Right cardiac atrium (tissue), 5 donors: ENCODE measurements at regions not wholly inside any gene's neighbourhood (a gene's known extent, or its start where the extent isn't known, plus 50 kb on each side); places are given as distances from the start of the nearest gene placed in this dataset.

ENCODE experiments used
- ATAC-seq, 2 donors: fragments of 200-7000 bp; cut with Tn5 transposase; one replicate each; pipeline versions ENCODE4 v1.8.0 to v1.9.1; 2020; ENCODE audit warnings: moderate library complexity in 2 of 2, mild to moderate bottlenecking in 1 of 2
- DNase-seq, 3 donors: peaks; one replicate each; pipeline ENCODE4 v3.0.0-alpha.2; 2020
- H3K27ac ChIP-seq: one replicate; pipeline ENCODE4 v1.5.1; 2013; ENCODE audit warnings: mild to moderate bottlenecking, low read length, control low read depth, moderate library complexity
- H3K27me3 ChIP-seq: one replicate; pipeline ENCODE4 v1.6.1; 2013; ENCODE audit not compliant: control insufficient read depth, insufficient read depth
- H3K4me1 ChIP-seq: one replicate; pipeline ENCODE4 v1.6.1; 2013; ENCODE audit warnings: low read length; ENCODE audit not compliant: control insufficient read depth, insufficient read depth
- H3K4me3 ChIP-seq: one replicate; pipeline ENCODE4 v1.5.1; 2013; ENCODE audit warnings: low read length, control low read depth
- H3K9me3 ChIP-seq: one replicate; pipeline ENCODE4 v1.6.1; 2013; ENCODE audit warnings: low read length; ENCODE audit not compliant: control insufficient read depth
- WGBS: extraction: QIAGEN DNeasy Blood & Tissue Kit; methylation state at CpG from one replicate; pipeline ENCODE4 v1.1.7; 2013; 5-methylcytosine and 5-hydroxymethylcytosine counted together
- intact Hi-C, 4 donors: fragments of 100-400 bp; cut with DNase I; formaldehyde crosslinking; loops; one replicate each; pipeline versions ENCODE4 v1.11.0 to v1.14.0; 2022 to 2023
- donor health status: healthy with polysubstance abuse.
- donor health status: DM: no; HTN: yes; CAD: no.
- donor health status: DM: no; HTN: no; CAD: no.
- donor health status: DM: no; HTN: yes; CAD: no; lungs with severe emphysema.
- donor health status: DM: yes; HTN: yes; CAD: no.

DNA sequence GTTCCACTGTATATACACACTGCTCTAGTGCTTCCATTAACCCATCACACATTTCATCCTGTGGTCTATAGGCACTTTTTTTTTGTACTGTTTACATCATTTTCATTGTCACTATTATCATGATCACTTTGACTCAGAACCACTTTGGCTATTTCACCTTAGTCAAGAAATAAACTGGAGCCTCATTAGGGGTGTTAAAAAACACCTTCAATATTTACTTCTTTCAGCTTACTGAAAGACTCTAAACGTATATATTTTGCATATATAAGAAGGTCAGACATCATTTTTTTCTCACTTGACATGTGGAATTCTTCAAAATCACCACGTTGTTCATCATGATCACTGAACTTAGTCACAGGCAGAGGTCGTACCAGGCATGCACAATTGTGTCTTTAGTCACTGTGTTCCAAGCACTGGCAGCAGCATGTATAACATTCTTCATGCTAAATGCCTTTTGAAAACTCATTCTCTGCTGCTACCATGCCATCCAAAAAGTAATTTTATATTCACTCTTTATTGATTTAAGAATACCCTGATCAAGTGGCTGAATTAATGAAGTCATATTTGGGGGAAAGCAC is 229.2 kb upstream of the ARSJ start:
- no peaks in the 10 kb centered on the region for H3K4me1 ChIP-seq
- DNase-seq (no peak), ATAC-seq (no peak)
- no peaks in the 10 kb centered on the region for H3K27me3 ChIP-seq
- intact Hi-C loops, result no loop called here
- H3K9me3 ChIP-seq, result no peaks in the 10 kb centered on the region
- no peak overlapping the region for H3K27ac ChIP-seq
- no peak overlapping the region for H3K4me3 ChIP-seq
- WGBS, result 29% methylated on average over 3 of the region's 3 CpGs

DNA sequence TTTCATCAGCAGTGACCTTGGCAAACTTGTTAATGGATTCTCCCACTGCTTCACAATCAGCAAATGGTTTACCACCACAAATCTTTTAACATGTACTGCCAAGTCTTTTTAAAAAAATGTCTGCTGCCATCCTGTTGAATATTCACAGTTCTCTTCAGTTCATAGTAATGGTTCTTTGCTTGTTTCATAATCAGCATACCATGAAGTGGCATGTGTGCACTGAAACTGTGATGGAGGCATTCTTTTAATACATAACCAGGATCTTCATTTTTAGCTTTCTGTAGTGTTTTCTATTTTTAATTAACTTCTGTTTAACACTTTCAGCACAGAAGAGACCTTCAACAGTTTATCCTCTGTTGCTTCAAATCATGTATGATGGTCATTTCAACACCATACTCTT is 230.1 kb upstream of the ARSJ start:
- H3K9me3 ChIP-seq, result no peaks in the 10 kb centered on the region
- intact Hi-C loops, result no loop called here
- H3K27me3 ChIP-seq, result no peaks in the 10 kb centered on the region
- H3K27ac ChIP-seq, result no peak overlapping the region
- DNase-seq (no peak), ATAC-seq (no peak)
- no peaks in the 10 kb centered on the region for H3K4me1 ChIP-seq
- no peak overlapping the region for H3K4me3 ChIP-seq

DNA sequence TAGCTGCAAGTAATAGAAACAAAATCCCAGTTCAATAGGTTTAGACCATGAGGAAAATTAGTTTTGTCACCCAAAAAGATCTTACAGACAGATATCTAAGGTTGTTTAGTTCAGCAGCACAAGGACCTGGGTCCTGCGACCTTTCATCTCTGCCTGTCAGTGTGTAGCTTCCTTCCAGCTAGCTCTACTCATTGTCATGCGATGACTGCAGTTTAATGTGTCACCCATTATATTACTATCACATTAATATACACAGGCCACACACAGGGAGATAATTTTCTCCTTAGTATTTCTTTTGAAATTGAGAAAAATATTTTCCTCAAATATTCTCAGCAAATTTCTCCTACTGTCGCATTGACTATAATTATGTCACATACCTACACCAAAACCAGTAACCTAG is 232.1 kb upstream of the ARSJ start:
- WGBS, result 94% methylated on average over 3 of the region's 3 CpGs
- Histone ChIP-seq H3K4me1 (no peaks in the 10 kb centered on the region), H3K27me3 (no peaks in the 10 kb centered on the region), H3K4me3 (no peak overlapping the region), H3K27ac (no peak overlapping the region), H3K9me3 (no peaks in the 10 kb centered on the region)
- DNase-seq (no peak), ATAC-seq (no peak)
- intact Hi-C loops, result no loop called here

DNA sequence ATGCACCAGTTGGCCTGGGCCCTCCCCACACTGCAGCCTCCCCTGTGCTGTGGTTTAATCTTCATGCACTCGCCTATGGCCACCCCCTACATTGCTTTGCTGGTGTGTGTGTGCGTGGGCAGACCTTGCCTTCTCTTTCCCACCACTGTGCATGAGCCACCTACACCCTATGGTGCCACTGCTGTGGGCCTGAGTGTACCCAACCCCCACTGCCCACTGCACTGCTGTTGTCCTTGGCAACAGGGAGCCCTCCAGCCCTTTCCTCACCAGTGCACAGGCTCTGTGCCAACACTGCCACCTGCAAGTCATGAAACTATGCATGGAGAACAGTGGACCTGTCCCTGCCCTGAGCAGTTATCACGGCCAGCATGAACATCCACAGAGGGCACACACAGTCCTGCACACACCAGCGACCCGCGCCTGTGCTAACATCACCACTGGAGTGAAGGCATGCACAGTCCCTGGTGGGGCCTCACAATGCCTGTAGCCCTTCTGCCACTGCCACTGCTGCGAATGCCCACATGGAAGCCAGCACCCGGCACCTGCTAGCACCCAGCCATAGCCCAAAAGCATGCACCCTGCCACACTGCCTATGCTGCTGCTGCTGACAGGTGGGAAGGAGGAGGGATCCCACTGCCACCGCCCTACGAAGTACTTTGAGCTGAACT is 237.8 kb upstream of the ARSJ start:
- no peaks in the 10 kb centered on the region for H3K9me3 ChIP-seq
- no peak overlapping the region for H3K27ac ChIP-seq
- no peak overlapping the region for H3K4me3 ChIP-seq
- ATAC-seq (no peak), DNase-seq (no peak)
- no peaks in the 10 kb centered on the region for H3K27me3 ChIP-seq
- WGBS, result 81% methylated on average over 10 of the region's 10 CpGs
- intact Hi-C loops, result no loop called here
- H3K4me1 ChIP-seq, result no peaks in the 10 kb centered on the region

DNA sequence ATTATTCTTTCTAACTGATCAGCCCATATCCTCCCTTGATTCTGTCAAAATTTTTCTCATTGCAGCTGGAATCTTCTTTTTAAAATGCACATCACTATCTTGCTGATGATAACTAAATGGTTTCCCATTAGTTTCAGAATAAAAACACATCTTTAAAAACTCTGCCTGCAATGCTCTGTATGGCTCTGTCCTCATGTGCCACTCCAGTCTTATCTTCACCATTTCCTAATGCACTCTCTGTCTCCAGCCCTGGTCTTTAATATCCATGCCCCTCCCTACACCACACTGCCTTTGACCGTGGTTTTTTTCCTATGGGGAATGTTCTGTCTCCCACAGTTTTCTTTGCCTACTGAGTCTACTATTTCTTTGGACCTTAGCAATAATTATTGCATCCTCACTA is 244.1 kb upstream of the ARSJ start:
- no peak overlapping the region for H3K4me3 ChIP-seq
- DNase-seq (no peak), ATAC-seq (no peak)
- H3K9me3 ChIP-seq, result no peaks in the 10 kb centered on the region
- 18% methylated on average over 1 of the region's 1 CpG for WGBS
- intact Hi-C loops, result no loop called here
- no peak overlapping the region for H3K27ac ChIP-seq
- no peaks in the 10 kb centered on the region for H3K27me3 ChIP-seq
- no peaks in the 10 kb centered on the region for H3K4me1 ChIP-seq

DNA sequence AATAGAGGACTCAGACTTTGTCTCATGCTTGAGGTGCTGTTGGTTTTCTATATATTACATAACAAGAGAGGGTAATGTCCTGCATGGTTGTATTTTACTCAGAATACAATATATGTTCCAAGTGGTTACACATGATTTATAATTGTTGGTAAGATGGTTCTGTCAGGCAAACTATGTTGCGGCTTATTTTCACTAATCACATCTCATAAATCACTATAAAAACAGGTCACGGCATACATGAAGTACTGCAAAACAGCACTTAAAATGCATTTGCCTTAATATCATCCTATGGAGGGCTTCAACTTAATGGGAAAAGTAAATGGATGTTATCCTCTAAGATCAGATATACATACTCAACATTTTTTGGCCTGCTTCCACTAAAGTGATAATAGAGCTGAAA is 246.0 kb upstream of the ARSJ start:
- H3K27ac ChIP-seq, result no peak overlapping the region
- H3K4me3 ChIP-seq, result no peak overlapping the region
- no peaks in the 10 kb centered on the region for H3K27me3 ChIP-seq
- no peak for ATAC-seq
- H3K9me3 ChIP-seq, result no peaks in the 10 kb centered on the region
- WGBS, result 48% methylated on average over 2 of the region's 2 CpGs
- intact Hi-C loops, result no loop called here
- no peak for DNase-seq
- no peaks in the 10 kb centered on the region for H3K4me1 ChIP-seq

DNA sequence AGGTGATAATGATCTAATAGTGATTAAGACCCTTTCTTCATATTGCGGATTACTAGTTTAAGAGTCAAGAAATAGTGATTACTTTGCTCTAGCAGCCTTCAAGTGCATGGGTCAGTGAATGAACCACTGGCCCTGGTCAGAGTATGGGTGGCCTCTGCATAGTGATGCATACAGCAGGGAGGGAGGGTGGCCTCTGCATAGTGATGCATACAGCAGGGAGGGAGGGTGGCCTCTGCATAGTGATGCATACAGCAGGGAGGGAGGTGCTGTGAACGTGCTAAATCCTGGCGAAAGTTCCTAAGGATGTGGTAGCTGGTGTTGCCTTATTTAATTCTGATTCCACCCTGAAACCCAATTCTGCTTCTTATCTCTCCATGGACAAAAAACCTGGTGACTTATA is 246.7 kb upstream of the ARSJ start:
- no peak overlapping the region for H3K4me3 ChIP-seq
- no peak for ATAC-seq
- no peaks in the 10 kb centered on the region for H3K9me3 ChIP-seq
- H3K27me3 ChIP-seq, result no peaks in the 10 kb centered on the region
- intact Hi-C loops, result no loop called here
- H3K4me1 ChIP-seq, result no peaks in the 10 kb centered on the region
- H3K27ac ChIP-seq, result no peak overlapping the region
- WGBS, result 59% methylated on average over 3 of the region's 3 CpGs
- DNase-seq, result no peak

DNA sequence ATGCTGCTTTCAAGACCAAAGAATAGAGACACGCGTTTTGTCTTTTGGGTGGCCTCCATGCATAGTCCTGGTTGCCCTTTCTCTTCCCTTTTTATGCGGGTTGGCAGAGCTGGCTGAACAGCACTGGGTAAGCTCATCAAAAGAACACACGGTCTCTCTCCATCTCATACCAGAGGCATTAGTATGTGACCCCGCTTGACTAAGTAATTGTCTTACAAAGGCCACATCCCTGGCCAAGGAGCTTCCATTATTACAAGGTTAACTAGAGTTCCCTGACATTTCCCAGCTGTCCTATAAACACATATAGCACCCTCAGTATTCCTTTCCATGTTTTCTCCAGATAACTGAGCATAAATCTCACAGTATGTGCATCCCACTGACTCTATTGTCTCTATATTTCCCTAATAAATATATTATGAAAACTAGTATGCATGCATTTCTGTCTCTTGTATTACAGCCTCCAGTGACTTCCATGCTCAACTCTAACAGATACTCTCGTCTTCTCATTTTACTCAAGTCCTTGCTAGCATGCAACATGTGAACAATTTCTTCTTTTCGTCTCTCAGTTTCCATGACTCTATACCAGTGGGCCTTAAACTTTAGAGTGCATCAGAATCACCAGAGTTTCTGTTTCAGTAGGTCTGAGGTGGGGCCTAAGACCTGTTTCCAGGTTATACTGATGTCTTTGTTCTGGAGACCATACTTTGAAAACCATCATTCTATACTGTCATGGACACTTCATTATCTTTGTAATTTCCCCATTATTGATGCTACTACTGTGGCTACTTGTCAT is 247.7 kb upstream of the ARSJ start:
- no peaks in the 10 kb centered on the region for H3K27me3 ChIP-seq
- H3K27ac ChIP-seq, result no peak overlapping the region
- 84% methylated on average over 7 of the region's 7 CpGs for WGBS
- intact Hi-C loops, result no loop called here
- no peak overlapping the region for H3K4me3 ChIP-seq
- no peak for DNase-seq
- H3K4me1 ChIP-seq, result no peaks in the 10 kb centered on the region
- no peak for ATAC-seq
- H3K9me3 ChIP-seq, result no peaks in the 10 kb centered on the region

DNA sequence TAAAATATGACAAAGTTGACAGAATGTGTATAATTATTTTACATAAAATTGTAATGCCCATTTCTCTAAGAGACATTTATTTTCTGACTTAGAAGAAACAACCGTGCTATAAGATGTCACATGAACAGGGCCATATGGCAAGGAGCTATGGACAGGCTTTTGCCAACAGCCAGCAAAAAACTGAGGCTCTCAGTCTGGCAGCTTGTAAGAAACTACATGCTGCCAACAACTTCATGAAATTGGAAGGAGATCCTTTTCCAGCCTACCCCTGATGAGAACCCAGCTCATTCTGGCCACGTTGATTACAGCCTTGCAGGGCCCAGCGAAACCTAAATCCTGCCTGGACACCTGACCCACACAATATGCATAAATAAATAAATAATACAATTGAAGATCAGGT is 250.3 kb upstream of the ARSJ start:
- Histone ChIP-seq H3K27me3 (no peaks in the 10 kb centered on the region), H3K9me3 (no peaks in the 10 kb centered on the region), H3K27ac (no peak overlapping the region), H3K4me3 (no peak overlapping the region), H3K4me1 (no peaks in the 10 kb centered on the region)
- WGBS, result 68% methylated on average over 3 of the region's 3 CpGs
- ATAC-seq, result no peak
- no peak for DNase-seq
- intact Hi-C loops, result no loop called here

DNA sequence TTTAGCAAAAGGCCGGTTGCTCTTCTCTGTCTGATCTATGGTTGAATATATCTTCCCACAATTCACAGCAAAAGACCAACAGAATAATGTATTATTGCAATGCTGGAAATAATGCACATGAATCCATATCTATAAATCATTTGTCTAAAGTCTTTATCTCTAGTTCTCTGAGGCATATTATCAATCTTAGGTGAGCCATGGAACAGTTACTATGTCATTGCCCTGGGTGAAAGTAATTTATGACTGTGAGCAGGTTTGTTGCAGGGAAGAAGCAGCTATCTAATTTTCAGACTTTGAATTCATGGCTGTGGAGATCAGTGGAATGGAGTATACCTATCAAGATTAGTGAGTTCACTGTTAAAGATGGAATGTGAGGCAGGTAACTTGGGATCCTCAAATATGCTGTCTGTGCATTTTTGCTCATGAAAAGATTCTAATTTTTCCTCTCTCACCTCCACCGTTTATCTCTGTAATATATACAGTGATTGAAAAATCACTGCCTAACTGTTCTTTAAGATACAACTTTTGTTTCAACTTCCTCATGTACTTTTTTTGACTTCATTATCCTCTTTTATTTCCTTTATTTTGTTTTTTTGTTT is 256.8 kb upstream of the ARSJ start:
- DNase-seq (no peak), ATAC-seq (no peak)
- no peaks in the 10 kb centered on the region for H3K4me1 ChIP-seq
- WGBS, result 85% methylated on average over 2 of the region's 2 CpGs
- intact Hi-C loops, result no loop called here
- no peak overlapping the region for H3K4me3 ChIP-seq
- no peaks in the 10 kb centered on the region for H3K9me3 ChIP-seq
- no peak overlapping the region for H3K27ac ChIP-seq
- H3K27me3 ChIP-seq, result no peaks in the 10 kb centered on the region

DNA sequence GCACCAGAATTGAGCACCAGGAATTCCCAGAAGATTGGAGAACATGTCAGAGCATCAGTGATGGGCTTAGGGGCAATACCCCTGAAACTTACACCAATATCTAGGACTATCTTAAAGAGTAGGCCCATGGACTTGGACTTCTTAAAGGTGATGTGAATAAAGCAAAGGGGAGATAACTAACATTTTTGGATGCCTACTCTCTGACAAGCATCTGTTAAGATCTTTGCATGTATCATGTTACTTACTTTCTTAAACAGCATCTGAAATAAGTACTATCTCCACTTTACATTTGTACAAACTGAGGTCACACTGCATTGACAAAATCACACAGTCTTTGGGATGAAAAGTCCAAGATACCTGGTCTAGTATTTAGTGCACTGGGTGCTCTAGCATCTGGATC is 258.6 kb upstream of the ARSJ start:
- intact Hi-C loops, result no loop called here
- no peak for ATAC-seq
- H3K4me3 ChIP-seq, result no peak overlapping the region

More for the DNA sequence above, 258.6 kb upstream of the ARSJ start:
- DNase-seq, result no peak
- no peaks in the 10 kb centered on the region for H3K27me3 ChIP-seq
- H3K27ac ChIP-seq, result no peak overlapping the region
- H3K4me1 ChIP-seq, result no peaks in the 10 kb centered on the region
- no peaks in the 10 kb centered on the region for H3K9me3 ChIP-seq
